GM19023 (cell line): ENCODE measurements at regions not wholly inside any gene's neighbourhood (a gene's known extent, or its start where the extent isn't known, plus 50 kb on each side); places are given as distances from the start of the nearest gene placed in this dataset.

Experiments
- ATAC-seq: cut with Tn5 transposase; IDR thresholded peaks from one replicate; pipeline ENCODE4 v1.9.1; 2021; ENCODE audit warnings: mild to moderate bottlenecking, moderate library complexity; ENCODE audit not compliant: unreplicated experiment

DNA sequence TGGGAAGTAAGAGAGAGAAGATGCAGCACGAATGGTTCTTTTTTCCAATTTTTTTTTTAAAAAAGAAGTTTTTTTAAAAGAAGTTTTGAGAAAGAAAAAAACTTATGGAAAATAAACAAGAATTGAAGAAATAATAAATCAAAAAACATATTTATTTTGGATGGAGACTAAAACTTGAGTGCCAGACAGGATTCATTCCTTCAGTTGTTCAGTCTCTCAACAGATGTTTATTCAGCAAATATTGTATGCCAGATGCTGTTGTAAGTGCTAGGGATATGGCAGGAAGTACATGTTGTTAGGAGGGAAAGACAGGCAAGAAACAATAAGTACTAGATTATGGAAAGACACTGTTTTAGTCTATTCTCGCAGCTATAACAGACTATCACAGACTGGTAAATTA is 750.7 kb upstream of the PHF14 start:
- ATAC-seq = no peak

DNA sequence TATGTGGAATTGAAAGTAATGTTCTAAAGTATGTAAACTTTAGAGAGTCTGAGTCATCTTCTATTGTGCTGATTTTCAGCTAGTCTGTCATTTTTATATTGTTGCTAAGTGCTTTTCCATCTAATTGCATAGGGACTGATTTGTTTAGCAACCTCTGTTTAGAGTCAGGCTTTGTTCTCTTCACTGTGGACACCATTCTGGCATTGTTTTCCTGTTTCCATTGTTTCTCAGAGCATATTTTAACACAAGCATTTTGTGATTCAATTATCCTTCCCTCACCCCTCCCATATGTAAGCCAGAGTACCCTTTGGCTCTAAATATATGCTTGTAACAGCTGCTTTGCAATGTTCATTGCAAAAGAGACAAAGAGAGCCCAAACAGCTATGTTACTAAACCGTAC is 748.4 kb upstream of the PHF14 start:
- no peak for ATAC-seq

DNA sequence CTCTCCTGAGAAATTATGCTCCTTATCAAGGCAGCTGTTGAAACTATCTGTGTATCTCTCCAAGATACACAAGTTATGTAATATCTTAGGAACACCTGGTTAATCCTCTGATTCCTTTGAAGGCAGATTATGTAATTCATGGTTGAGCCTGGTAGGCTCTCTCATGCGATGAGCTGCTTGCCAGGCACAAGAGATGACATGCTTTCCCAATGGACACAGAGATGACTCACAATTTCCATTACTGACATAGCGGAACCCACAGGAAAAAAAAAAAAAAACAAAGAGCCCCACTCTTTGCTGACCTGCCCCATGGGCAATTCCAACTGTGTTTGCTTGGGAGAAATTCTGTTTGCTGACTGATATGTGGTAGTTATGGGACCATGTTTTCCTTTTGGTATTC is 736.4 kb upstream of the PHF14 start:
- ATAC-seq = no peak

DNA sequence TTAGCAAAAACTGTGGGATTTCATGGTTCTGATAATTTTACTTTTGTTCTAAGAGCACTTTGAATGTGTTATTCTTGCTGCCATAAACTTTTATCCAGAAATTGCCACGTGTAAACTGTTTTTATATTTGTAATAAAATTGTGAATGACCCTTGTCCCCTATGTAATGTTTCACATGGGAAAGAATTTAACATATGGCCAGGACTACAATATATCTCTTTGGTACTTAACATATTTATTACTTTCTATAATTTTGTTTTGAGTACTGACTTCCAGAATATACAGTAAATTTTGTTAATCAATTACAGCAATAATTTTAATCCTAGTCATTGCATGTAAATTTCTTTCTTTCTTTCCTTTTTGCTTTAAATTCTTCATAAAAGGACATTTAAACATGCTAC is 735.0 kb upstream of the PHF14 start:
- no peak for ATAC-seq

DNA sequence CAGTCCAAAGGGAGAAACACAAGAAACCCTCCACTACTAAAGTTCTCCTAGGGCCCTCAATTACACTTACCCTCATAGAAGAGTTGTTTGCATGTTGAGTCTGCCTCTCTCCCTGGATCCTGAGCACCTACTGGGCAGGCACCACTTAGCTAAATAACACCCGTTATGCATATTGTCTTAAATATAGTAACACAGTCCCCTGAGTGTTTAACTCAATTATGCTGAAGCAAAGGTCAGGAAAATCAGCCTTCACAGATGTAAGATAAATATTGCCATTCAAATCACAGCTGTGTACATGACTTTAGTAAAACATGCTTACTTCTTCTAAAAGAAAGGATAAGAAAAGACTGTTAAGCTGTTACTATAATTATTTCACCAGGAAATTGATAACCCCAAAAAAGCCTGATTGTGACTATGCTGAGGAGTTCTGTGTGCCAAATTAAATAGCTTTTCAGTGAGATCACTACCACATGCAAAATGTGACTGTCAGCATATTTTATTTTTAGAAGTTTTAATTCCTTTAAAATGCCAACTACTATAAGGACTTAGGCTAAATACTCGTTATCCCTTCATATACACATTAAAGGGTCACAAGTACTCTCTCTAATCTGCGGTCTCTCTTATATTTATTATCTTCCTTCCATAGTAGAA is 733.9 kb upstream of the PHF14 start:
- ATAC-seq = no peak

- ATAC-seq = no peak
Observed at GRCh38 chr7:10245406-10245805, 728.3 kb upstream of the PHF14 start.

GRCh38 chr7:10257438-10257837 is 716.2 kb upstream of the PHF14 start:
- ATAC-seq = no peak

DNA sequence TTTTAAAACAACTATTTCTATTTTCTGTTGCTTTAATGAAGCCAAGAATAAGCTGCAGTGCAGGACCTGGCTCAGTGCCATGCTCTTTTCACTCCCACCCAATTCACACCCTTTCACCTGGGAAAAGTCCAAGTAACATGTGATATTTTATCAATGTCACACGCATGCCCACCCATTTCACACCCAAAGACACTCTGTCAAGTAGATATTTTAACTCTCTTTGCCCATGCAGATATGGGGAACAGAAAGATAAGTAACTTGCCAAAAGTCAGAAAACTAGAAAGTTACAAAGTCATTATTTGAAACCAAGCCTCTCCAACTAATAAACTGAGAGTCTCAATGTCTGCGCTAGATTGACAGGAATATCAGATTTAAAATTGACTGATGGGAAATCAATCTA is 706.7 kb upstream of the PHF14 start:
- no peak for ATAC-seq

GRCh38 chr7:10268034-10268433 is 705.6 kb upstream of the PHF14 start:
- ATAC-seq = no peak

GRCh38 chr7:10282909-10283308 is 690.8 kb upstream of the PHF14 start:
- no peak for ATAC-seq

GRCh38 chr7:10284001-10284400 is 689.7 kb upstream of the PHF14 start:
- no peak for ATAC-seq

DNA sequence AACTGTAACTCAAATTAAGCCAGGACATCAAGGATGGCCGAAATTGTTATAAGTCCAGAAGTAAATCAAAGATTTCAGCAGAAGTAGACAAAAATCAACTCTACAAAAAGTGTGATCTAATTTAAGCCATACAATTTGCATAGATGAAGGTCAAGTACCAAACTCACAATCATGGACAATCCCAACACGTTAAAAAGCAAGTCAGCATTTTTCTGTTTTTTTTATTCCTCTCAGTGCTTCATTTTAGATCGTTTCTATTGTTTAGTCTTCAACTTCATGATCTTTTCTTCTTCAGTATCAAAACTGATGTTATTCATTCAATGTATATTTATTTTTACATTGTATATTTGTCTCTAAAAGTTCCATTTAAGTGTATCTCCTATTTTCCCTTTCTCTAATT is 674.3 kb upstream of the PHF14 start:
- ATAC-seq = no peak

GRCh38 chr7:10300577-10300976 is 673.1 kb upstream of the PHF14 start:
- ATAC-seq = no peak

DNA sequence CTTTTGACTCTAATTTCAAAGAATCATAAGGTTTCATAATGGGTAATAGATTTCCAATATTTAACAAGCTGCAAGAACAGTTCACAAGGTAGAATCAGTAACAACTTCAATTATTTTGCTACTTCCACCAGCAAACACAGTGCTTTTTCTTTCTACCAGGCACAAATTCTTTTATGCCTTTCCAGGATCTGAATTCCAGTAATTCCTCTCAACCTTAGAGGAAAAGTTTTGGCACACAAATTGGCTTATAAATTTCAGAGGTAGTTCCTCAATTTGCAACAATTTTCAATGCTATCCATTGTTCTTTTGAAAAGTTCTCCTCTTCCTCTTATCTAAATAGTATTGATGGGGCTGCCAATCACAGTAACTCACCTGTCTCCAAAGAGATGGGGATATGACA is 665.4 kb upstream of the PHF14 start:
- ATAC-seq = no peak

DNA sequence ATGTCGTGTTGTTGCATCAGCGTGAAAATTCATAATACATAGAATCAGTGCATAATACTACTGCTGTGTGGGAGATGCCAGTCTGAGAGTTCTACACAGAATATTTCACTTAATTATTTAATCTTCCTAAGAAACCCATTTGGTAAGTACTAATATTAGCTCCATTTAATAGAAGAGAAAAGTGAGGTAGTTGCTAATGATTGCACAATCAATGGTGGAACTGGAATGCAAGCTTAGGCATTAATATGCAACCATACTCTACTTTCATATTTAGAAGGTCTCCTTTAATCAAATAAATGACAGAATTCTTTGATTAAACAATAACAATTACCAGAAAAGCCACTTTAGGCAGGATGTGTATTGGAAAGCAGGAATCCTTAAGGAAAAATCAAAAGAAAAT is 660.7 kb upstream of the PHF14 start:
- ATAC-seq = no peak

- ATAC-seq = no peak
Observed at GRCh38 chr7:10315881-10316280, 657.8 kb upstream of the PHF14 start.

GRCh38 chr7:10316488-10316887 is 657.2 kb upstream of the PHF14 start:
- no peak for ATAC-seq

GRCh38 chr7:10325395-10325794 is 648.3 kb upstream of the PHF14 start:
- no peak for ATAC-seq

- no peak for ATAC-seq
Observed at GRCh38 chr7:10343108-10343507, 630.6 kb upstream of the PHF14 start.

DNA sequence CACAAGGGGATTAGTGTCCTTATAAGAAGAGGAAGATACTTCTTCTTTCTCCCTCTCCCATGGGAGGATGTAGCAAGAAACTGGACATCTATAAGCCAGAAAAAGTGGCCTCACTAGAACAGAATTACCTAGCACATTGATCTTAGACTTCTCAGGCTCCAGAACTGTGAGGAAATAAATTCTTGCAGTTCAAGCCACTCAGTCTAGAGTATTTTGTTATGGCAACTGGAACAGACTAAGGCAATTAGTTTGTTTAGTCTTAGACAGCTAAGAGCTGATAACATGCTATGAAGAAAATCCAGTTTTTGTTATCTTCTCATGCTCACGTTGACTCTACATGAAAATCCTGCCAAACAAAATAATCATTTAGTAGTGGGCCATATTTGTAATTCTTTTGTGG is 627.6 kb upstream of the PHF14 start:
- no peak for ATAC-seq

DNA sequence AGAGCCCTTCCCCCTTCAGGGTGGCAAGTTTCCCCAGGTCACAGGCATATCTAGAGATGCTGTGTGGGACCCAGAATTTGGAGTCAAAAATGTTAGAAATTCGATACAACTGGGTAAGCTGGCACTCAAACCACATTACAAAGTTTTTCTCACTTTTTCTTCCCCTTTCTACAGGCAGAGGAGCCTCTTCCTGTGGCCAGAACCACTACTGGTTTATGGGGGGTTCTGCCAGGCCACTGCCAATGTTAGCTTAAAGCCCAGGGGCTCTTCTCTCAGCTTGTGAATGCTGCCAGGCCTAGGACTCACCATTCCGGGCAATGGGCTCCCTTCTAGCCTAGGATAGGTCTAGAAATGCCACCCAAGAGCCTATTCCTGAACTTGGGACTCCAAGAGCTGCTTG is 617.9 kb upstream of the PHF14 start:
- ATAC-seq = no peak

- ATAC-seq = no peak
Observed at GRCh38 chr7:10360050-10360449, 613.6 kb upstream of the PHF14 start.

- ATAC-seq = no peak
Observed at GRCh38 chr7:10401793-10402192, 571.9 kb upstream of the PHF14 start.
